KBM-7 (cell line): ENCODE measurements at regions not wholly inside any gene's neighbourhood (a gene's known extent, or its start where the extent isn't known, plus 50 kb on each side); places are given as distances from the start of the nearest gene placed in this dataset.
"Not testable (repeated sequence)": the region's sequence is repeated elsewhere in the genome, so short reads cannot be mapped to it uniquely, and the experiment has no call there.

Source experiments
- DNase-seq: peaks from one replicate; pipeline ENCODE4 v3.0.0-alpha.2; 2015
- in situ Hi-C: fragments of 300-500 bp; cut with MboI; formaldehyde crosslinking; loops from 2 replicates; pipeline ENCODE4 v1.14.3; 2020; ENCODE audit warnings: low sequenced_read_pairs, low pct_unique_long_range_greater_than_20kb, mixed read lengths

DNA sequence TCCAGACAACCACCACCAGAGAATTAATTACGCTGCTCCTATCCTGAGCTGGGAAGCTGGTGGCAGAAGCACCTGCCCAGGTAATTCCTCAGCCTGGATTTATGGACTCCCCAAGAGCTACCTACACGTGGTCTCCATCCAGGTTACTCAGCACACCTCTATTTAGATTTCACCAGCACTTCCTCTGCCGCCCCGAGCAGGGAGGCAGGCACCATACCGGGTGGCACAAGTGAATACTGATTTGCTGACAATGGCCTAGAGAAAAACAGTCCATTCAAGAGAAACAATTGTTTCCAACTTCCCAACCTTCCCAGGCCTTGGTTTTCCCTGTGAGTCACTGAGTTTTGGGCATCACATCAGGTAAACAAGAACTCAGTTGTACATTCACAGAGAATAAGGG, 134.3 kb downstream of the MATN1 start:
- no peak for DNase-seq
- in situ Hi-C loops = no loop called here

GRCh38 chr1:30588311-30589073, 134.9 kb downstream of the MATN1 start:
- in situ Hi-C loops = no loop called here
- DNase-seq = no peak

DNA sequence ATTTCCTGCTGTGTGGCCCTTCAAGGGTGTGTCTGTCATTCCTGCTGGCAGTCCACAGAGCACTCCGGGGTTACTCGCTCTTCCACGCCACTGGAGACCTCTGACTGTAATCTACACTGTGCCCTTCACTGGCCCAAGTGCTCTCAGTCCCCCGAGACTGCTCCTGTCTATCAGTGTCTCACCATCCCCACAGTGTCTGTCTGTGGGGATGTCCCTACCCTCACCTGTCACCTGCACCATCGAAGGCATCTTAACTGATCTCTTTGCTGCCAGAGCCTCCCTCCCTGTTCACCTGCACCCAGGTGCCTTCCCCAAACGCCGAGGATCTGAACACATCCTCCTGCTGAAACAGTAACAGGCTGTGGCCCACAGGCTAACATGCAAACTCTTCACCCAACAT, 136.7 kb downstream of the MATN1 start:
- DNase-seq = no peak

GRCh38 chr1:30579580-30579979, 143.8 kb downstream of the MATN1 start:
- DNase-seq = no peak
- in situ Hi-C loops = no loop called here

More for the DNA sequence above, 136.7 kb downstream of the MATN1 start:
- in situ Hi-C loops = no loop called here

GRCh38 chr1:30575066-30575465, 148.3 kb downstream of the MATN1 start:
- no peak for DNase-seq
- in situ Hi-C loops = no loop called here

DNA sequence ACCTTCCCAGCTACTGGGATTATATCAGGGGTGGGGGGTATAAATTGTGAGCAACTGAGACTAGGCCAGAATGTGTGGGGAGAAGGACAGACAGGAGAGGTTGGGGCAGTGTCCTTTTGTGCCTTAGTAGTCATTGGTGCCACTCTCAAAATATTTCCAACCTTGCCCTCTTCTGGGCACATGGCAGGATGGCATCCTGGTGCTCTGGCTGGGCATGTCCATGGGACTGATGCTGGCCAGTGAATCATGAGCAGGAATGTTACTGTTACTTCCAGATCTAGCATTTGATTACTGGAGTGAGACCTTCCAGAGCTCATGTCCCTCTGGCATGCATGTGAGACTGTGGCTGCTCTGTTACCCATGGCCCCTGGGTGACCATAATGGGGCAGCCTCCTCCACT, 151.2 kb downstream of the MATN1 start:
- in situ Hi-C loops = no loop called here
- DNase-seq = no peak

DNA sequence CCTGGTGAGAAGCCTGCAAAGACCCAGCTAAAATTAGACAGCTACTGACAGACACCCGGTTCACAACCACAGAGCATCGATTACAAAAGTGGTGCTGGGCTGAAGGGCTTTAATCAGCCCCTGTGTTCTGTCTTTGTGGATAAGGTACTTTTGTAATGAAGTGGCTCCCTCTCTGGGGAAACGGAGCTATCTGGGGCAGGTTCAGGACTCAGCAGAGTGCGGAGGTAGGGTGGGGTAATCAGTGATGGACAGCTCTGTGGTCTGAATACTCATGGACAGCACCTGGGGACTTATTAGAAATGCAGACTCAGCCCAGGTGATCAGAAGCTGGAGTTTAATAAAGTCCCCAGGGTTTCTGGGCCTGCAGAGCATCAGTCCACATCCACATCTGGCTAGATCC, 152.0 kb downstream of the MATN1 start:
- in situ Hi-C loops = no loop called here

GRCh38 chr1:30569384-30569783, 154.0 kb downstream of the MATN1 start:
- DNase-seq = no peak
- in situ Hi-C loops = no loop called here

More for the DNA sequence above, 152.0 kb downstream of the MATN1 start:
- DNase-seq = no peak

DNA sequence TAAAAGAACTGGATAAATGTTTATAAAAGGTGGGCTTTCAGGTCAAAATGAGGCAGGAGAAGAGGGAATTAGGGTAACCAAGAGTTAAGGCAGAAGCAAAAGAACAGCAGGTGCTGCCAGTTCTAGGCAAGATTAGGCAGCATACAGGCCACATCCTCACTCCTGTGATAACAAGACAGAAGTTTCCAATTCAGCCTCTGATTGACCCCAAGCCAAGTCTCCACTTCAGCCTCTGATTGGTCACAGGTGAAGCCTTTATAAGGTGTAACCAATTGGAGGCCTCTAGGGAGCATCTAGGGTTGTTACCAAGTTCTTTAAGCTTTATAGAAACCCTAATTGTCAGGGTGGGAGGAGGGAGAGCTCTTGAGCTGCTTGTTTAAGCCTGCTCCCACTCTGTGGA, 160.8 kb downstream of the MATN1 start:
- no peak for DNase-seq

DNA sequence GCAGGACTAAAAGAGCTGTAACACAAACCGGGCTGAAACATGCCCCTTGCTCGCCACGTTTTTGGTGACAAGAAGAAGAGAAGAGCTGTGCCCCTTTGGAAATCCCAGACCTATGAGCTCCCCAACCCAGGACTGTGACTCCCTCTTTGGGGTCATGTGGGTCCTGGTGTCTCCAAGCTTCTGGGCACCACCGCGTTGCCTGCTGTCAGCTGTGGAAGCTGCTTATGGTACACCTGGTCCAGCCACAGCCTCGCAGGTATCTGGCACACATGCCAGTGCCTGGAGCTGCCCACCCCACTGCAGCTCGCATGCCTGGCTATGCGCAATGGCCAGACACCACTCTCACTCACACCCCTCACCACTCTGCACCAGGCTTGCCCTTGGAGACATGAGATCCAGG, 171.8 kb downstream of the MATN1 start:
- no peak for DNase-seq

More for the DNA sequence above, 160.8 kb downstream of the MATN1 start:
- in situ Hi-C loops = no loop called here

DNA sequence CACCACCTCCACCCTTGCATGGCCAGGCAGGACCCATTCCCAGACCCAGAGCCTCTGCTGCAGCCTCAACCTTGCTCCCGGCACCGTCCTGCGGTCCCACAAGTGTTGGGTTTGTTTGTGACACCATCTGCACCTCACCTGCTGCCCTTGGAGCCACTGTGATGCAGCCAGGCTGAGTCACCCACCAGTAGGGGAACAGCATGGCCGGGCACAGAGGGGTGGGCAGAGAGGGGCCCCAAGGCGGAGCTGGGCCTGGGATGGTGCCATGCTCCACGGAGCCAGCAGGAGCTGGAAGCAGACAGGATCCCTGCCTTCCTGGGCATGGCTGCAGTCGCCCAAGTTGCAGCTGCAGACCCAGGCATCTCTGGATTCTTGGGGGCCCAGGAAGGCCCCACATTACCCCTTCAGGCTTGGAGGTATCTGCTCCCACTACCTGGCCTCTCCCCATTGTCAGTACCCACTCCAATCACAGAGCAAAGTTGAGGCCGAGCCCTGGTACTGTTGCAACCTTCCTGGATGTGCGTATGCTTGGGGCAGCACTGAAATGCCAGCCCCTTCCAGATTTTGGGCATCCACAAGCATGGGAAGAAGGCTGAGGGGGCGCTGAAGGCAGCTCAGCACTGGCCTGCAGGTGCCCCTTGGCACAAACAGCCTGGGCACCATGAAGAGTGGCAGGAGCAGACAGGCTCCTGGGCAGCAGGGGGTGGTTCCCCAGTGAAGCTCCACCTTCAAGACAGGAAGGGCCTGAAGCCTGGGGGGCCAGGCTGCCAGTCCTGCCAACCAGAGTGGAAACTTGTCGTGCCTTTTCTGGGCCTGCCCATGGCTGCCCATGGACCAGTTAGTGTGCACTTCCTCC, 172.8 kb downstream of the MATN1 start:
- no peak for DNase-seq
- in situ Hi-C loops = no loop called here

More for the DNA sequence above, 171.8 kb downstream of the MATN1 start:
- in situ Hi-C loops = no loop called here

DNA sequence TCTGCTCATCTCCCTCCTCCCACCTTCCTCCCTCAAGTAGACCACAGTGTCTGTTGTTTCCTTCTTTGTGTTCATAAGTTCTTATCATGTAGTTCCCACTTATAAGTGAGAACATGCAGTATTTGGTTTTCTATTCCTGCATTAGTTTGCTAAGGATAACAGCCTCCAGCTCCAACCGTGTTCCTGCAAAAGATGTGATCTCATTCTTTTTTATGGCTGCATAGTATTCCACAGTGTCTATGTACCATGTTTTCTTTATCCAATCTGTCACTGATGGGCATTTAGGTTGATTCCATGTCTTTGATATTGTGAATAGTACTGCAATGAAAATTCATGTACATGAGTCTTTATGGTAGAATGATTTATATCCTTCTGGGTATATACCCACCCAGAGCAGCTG, 173.5 kb downstream of the MATN1 start:
- DNase-seq, in situ Hi-C loops: not testable (repeated sequence)

- DNase-seq = no peak
- in situ Hi-C loops = no loop called here
Observed at GRCh38 chr1:30548294-30548693, 175.1 kb downstream of the MATN1 start.

- in situ Hi-C loops, DNase-seq: not testable (repeated sequence)
Observed at GRCh38 chr1:30547326-30547725, 176.1 kb downstream of the MATN1 start.

GRCh38 chr1:30545365-30545764, 178.0 kb downstream of the MATN1 start:
- DNase-seq = no peak
- in situ Hi-C loops = no loop called here

DNA sequence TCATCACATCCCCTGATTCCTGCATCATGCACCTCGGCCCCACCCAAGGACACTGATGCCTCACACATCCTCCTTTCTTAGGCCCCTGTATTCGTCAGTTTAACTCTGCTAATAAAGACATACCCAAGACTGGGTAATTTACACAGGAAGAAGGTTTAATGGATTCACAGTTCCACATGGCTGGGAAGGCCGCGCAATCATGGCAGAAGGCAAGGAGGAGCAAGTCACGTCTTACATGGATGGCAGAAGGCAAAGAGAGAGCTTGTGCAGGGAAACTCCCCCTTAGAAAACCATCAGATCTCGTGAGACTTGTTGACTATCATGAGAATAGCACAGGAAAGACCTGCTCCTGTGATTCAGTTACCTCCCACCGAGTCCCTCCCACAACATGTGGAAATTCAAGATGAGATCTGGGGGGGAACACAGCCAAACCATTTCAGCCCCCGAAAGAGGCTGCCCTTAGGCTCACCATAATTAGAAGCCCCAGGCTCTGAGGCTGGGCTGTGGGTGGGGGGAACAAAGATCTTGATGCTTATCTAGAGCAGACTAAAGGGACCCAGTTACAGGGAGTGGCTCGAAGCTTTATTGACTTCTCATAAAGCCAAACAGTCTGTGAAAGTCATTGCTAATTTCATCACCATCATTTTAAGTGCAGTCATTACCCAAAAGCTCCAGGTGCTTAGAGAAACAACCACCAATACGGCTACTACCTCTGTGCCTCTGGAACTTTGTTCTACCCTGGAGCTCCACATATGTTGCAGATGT, 181.5 kb downstream of the MATN1 start:
- no peak for DNase-seq
- in situ Hi-C loops = no loop called here

GRCh38 chr1:30540611-30541192, 182.7 kb downstream of the MATN1 start:
- no peak for DNase-seq
- in situ Hi-C loops = no loop called here

DNA sequence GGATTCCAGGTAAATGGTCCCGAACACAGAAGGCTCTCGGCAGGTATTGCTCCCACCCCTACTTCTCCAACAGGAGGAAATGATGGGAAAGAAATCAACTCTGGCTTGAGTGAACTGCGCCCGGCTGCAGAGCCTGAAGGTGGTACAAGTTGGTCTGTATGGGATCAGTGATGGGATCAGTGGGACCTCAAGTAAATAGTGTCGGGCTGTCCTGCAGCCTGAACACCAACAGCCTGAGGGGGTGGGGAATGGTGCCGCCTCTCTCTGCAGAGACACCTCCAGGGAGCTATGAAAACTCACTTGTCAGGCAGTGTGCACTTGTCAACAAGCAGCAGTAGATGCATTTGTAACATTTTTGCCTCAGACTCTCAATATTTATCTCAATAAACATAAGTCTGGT, 183.5 kb downstream of the MATN1 start:
- no peak for DNase-seq
- in situ Hi-C loops = no loop called here
